Heart left ventricle (tissue), 13 donors: ENCODE measurements at regions not wholly inside any gene's neighbourhood (a gene's known extent, or its start where the extent isn't known, plus 50 kb on each side); places are given as distances from the start of the nearest gene placed in this dataset.

Experiments
- POLR2A ChIP-seq, 2 donors: fragments of 450-650 bp; IDR thresholded peaks; one replicate each; pipeline ENCODE4 v1.6.1; 2017; ENCODE audit warnings: antibody characterized with exemption in 2 of 2, mild to moderate bottlenecking in 2 of 2, moderate library complexity in 2 of 2
- TF ChIP-seq, protein P1 (sequence below), 12 donors: fragments of 200-600 bp; sonication (generic) in 4 of 12; IDR thresholded peaks; one replicate each; pipeline versions ENCODE4 v1.5.0 to v1.8.0; 2018 to 2022; ENCODE audit warnings: antibody characterized with exemption in 12 of 12, mild to moderate bottlenecking in 5 of 12
- donor health status: ischemic (EF 13 %, LVEDD 7.1; RV severe dilation, severe dysfunction).
- donor health status: DM: no; HTN: yes; CAD: no.
- donor health status: DM: no; HTN: no; CAD: no.
- donor health status: ischemic (EF 25% LVEDD 6.9; RV normal size, moderate dysfunction).
- donor health status: ischemic (EF 25% LVEDD 5.7; RV mildly dilated, moderate dysfunction).
- donor health status: ischemic (EF 35%, LVEDD 5.7; RV mildly dilated, moderate dysfunction).
- donor health status: nonischemic (EF 11% LVEDD 7.7; RV severe dilation, severe dysfunction).
- donor health status: DM: yes; HTN: yes; CAD: no.
- donor health status: PGD.
- donor health status: ischemic (EF 29% LVEDD 5.4; RV normal size, mild dysfunction).
- donor health status: nonischemic (EF 23%, LVEDD 6.1; RV moderate dilation, normal function).

DNA sequence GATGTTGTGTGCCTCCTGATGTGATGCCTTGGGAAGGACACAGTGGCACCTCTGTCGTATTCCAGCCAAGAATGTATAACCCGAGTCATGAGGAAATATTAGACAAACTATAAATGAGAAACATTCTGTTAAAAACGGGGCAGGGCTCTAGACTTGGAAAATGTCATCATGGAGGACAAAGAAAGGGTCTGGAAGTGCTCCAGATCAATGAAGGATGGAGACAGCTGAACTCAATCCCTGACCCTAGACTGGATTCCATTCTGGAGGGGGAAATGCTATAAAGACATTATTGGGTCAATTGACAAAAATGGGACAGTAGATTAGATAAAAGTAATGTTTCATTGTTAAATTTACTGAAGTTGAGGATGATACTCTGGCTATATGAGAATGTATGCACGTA is 92.1 kb downstream of the SLC4A3 start:
- TF ChIP-seq, protein P1, sequence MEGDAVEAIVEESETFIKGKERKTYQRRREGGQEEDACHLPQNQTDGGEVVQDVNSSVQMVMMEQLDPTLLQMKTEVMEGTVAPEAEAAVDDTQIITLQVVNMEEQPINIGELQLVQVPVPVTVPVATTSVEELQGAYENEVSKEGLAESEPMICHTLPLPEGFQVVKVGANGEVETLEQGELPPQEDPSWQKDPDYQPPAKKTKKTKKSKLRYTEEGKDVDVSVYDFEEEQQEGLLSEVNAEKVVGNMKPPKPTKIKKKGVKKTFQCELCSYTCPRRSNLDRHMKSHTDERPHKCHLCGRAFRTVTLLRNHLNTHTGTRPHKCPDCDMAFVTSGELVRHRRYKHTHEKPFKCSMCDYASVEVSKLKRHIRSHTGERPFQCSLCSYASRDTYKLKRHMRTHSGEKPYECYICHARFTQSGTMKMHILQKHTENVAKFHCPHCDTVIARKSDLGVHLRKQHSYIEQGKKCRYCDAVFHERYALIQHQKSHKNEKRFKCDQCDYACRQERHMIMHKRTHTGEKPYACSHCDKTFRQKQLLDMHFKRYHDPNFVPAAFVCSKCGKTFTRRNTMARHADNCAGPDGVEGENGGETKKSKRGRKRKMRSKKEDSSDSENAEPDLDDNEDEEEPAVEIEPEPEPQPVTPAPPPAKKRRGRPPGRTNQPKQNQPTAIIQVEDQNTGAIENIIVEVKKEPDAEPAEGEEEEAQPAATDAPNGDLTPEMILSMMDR (IDR thresholded peaks at IDR 0.05): no peak
- no peak for TF ChIP-seq POLR2A (IDR thresholded peaks at IDR 0.05)
